ENCODE measurements at regions not wholly inside any gene's neighbourhood (a gene's known extent, or its start where the extent isn't known, plus 50 kb on each side); places are given as distances from the start of the nearest gene placed in this dataset.

DNA sequence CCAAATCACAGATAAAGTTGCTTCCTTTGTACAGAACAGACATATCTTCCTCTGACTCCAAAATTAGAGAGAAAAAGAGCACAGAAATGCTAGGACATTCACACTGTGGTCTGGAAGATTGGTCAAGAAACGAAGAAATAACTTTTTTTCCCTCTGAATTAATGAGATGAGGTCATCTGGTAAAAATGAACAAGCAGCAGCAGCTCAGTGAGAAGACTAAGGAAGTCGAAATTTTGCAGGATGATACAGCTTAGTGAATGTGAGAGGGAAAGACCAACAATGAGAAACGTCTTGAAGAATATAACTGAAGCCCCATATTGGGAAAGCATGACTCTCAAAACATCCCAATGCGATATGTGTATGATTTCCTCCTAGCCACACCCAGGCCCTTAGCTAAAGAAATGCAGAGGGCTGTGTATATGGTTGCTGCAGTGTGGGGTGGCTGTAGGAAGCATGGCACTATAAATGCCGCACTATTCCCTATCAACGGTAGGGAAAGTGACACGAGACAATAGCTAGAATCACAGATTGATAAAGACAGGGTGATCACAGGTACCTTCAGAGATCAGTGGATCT lies 208.6 kb downstream of the VEGFC start (continued):
- TF ChIP-seq ARNTL (CRISPR knock-in tag; IDR thresholded peaks at IDR 0.05; ENCODE audit: borderline replicate concordance, low read depth) (no peak), TCF4 (CRISPR knock-in tag; IDR thresholded peaks at IDR 0.05; ENCODE audit: borderline replicate concordance) (no peak), OSR1 (CRISPR knock-in tag; IDR thresholded peaks at IDR 0.05) (no peak), ZNF565 (CRISPR knock-in tag; conservative IDR thresholded peaks at IDR 0.05; ENCODE audit: low read depth) (no peak), GLIS3 (CRISPR knock-in tag; IDR thresholded peaks at IDR 0.05) (no peak)
- TF ChIP-seq, protein P1, sequence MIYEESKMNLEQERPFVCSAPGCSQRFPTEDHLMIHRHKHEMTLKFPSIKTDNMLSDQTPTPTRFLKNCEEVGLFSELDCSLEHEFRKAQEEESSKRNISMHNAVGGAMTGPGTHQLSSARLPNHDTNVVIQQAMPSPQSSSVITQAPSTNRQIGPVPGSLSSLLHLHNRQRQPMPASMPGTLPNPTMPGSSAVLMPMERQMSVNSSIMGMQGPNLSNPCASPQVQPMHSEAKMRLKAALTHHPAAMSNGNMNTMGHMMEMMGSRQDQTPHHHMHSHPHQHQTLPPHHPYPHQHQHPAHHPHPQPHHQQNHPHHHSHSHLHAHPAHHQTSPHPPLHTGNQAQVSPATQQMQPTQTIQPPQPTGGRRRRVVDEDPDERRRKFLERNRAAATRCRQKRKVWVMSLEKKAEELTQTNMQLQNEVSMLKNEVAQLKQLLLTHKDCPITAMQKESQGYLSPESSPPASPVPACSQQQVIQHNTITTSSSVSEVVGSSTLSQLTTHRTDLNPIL (CRISPR knock-in tag; IDR thresholded peaks at IDR 0.05; ENCODE audit: low read depth), result no peak
- TF ChIP-seq, protein P2, sequence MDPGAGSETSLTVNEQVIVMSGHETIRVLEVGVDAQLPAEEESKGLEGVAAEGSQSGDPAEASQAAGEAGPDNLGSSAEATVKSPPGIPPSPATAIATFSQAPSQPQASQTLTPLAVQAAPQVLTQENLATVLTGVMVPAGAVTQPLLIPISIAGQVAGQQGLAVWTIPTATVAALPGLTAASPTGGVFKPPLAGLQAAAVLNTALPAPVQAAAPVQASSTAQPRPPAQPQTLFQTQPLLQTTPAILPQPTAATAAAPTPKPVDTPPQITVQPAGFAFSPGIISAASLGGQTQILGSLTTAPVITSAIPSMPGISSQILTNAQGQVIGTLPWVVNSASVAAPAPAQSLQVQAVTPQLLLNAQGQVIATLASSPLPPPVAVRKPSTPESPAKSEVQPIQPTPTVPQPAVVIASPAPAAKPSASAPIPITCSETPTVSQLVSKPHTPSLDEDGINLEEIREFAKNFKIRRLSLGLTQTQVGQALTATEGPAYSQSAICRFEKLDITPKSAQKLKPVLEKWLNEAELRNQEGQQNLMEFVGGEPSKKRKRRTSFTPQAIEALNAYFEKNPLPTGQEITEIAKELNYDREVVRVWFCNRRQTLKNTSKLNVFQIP (CRISPR knock-in tag; IDR thresholded peaks at IDR 0.05; ENCODE audit: borderline replicate concordance, low read depth), result no peak

DNA sequence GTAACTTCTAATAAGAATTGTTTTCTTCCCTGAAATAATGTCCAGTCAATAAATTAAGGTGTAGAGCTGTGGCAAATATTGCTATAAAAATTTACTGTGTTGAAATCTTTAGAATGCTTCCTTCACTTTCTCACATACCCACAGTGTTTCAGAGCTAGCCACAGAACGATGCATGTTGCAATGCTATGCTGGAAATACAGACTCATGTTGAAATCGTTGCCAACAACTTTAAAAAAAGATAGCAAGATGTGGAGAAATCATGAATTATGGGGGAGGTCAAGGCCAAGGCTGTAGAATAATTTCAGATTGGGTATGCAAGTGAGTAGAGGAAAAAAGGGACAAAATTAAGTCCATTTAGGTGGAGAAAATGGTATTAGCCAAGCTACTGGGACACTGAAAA lies 204.8 kb downstream of the VEGFC start:
- no peak for TF ChIP-seq ZNF565 (CRISPR knock-in tag; conservative IDR thresholded peaks at IDR 0.05; ENCODE audit: low read depth)
- TF ChIP-seq ZFP30 (CRISPR knock-in tag; IDR thresholded peaks at IDR 0.05), result no peak
- TF ChIP-seq ZC3H10 (CRISPR knock-in tag; IDR thresholded peaks at IDR 0.05), result no peak
- no peak for TF ChIP-seq BACH2 (CRISPR knock-in tag; IDR thresholded peaks at IDR 0.05; ENCODE audit: borderline replicate concordance)
- no peak for TF ChIP-seq ZNF8 (CRISPR knock-in tag; IDR thresholded peaks at IDR 0.05)
- TF ChIP-seq ISL1 (CRISPR knock-in tag; IDR thresholded peaks at IDR 0.05), result no peak
- TF ChIP-seq CSDC2 (CRISPR knock-in tag; IDR thresholded peaks at IDR 0.05), result no peak
- no peak for TF ChIP-seq GLIS3 (CRISPR knock-in tag; IDR thresholded peaks at IDR 0.05)
- no peak for TF ChIP-seq PPARA (CRISPR knock-in tag; IDR thresholded peaks at IDR 0.05; ENCODE audit: borderline replicate concordance)
- TF ChIP-seq SNAI2 (CRISPR knock-in tag; IDR thresholded peaks at IDR 0.05), result no peak
- TF ChIP-seq, protein P2 (CRISPR knock-in tag; IDR thresholded peaks at IDR 0.05; ENCODE audit: borderline replicate concordance, low read depth), result no peak
- no peak for TF ChIP-seq RARB (CRISPR knock-in tag; IDR thresholded peaks at IDR 0.05)
- TF ChIP-seq, protein P3, sequence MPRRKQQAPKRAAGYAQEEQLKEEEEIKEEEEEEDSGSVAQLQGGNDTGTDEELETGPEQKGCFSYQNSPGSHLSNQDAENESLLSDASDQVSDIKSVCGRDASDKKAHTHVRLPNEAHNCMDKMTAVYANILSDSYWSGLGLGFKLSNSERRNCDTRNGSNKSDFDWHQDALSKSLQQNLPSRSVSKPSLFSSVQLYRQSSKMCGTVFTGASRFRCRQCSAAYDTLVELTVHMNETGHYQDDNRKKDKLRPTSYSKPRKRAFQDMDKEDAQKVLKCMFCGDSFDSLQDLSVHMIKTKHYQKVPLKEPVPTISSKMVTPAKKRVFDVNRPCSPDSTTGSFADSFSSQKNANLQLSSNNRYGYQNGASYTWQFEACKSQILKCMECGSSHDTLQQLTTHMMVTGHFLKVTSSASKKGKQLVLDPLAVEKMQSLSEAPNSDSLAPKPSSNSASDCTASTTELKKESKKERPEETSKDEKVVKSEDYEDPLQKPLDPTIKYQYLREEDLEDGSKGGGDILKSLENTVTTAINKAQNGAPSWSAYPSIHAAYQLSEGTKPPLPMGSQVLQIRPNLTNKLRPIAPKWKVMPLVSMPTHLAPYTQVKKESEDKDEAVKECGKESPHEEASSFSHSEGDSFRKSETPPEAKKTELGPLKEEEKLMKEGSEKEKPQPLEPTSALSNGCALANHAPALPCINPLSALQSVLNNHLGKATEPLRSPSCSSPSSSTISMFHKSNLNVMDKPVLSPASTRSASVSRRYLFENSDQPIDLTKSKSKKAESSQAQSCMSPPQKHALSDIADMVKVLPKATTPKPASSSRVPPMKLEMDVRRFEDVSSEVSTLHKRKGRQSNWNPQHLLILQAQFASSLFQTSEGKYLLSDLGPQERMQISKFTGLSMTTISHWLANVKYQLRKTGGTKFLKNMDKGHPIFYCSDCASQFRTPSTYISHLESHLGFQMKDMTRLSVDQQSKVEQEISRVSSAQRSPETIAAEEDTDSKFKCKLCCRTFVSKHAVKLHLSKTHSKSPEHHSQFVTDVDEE (CRISPR knock-in tag; IDR thresholded peaks at IDR 0.05), result no peak
- no peak for TF ChIP-seq ZFP3 (CRISPR knock-in tag; IDR thresholded peaks at IDR 0.05)
- TF ChIP-seq ZNF70 (CRISPR knock-in tag; IDR thresholded peaks at IDR 0.05), result no peak
- TF ChIP-seq OSR1 (CRISPR knock-in tag; IDR thresholded peaks at IDR 0.05), result no peak
- TF ChIP-seq, protein P4, sequence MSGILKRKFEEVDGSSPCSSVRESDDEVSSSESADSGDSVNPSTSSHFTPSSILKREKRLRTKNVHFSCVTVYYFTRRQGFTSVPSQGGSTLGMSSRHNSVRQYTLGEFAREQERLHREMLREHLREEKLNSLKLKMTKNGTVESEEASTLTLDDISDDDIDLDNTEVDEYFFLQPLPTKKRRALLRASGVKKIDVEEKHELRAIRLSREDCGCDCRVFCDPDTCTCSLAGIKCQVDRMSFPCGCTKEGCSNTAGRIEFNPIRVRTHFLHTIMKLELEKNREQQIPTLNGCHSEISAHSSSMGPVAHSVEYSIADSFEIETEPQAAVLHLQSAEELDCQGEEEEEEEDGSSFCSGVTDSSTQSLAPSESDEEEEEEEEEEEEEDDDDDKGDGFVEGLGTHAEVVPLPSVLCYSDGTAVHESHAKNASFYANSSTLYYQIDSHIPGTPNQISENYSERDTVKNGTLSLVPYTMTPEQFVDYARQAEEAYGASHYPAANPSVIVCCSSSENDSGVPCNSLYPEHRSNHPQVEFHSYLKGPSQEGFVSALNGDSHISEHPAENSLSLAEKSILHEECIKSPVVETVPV (CRISPR knock-in tag; IDR thresholded peaks at IDR 0.05), result no peak
- no peak for ATAC-seq

DNA sequence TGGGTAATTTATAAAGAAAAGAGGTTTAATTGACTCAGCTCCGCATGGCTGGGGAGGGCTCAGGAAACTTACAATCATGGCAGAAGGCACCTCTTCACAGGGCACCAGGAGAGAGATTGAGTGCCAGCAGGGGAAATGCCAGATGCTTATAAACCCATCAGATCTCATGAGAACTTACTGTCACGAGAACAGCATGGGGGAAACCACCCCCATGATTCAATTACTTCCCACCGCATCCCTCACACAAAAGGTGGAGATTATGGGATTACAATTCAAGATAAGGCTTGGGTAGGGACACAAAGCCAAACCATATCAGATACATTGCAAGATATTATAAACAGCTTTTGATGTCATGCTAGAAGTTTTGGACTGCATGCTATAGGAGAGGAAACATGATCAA lies 204.3 kb downstream of the VEGFC start:
- ATAC-seq, result no peak
- TF ChIP-seq PPARA (CRISPR knock-in tag; IDR thresholded peaks at IDR 0.05; ENCODE audit: borderline replicate concordance) (no peak), ZFP30 (CRISPR knock-in tag; IDR thresholded peaks at IDR 0.05) (no peak), SNAI2 (CRISPR knock-in tag; IDR thresholded peaks at IDR 0.05) (no peak), ESRRG (CRISPR knock-in tag; IDR thresholded peaks at IDR 0.05) (no peak), GLIS3 (CRISPR knock-in tag; IDR thresholded peaks at IDR 0.05) (no peak), OSR1 (CRISPR knock-in tag; IDR thresholded peaks at IDR 0.05) (no peak), ISL1 (CRISPR knock-in tag; IDR thresholded peaks at IDR 0.05) (no peak), TOX (CRISPR knock-in tag; IDR thresholded peaks at IDR 0.05; ENCODE audit: borderline replicate concordance) (no peak), ZNF70 (CRISPR knock-in tag; IDR thresholded peaks at IDR 0.05) (no peak), TCF4 (CRISPR knock-in tag; IDR thresholded peaks at IDR 0.05; ENCODE audit: borderline replicate concordance) (no peak), ZC3H10 (CRISPR knock-in tag; IDR thresholded peaks at IDR 0.05) (no peak)
- TF ChIP-seq, protein P5, sequence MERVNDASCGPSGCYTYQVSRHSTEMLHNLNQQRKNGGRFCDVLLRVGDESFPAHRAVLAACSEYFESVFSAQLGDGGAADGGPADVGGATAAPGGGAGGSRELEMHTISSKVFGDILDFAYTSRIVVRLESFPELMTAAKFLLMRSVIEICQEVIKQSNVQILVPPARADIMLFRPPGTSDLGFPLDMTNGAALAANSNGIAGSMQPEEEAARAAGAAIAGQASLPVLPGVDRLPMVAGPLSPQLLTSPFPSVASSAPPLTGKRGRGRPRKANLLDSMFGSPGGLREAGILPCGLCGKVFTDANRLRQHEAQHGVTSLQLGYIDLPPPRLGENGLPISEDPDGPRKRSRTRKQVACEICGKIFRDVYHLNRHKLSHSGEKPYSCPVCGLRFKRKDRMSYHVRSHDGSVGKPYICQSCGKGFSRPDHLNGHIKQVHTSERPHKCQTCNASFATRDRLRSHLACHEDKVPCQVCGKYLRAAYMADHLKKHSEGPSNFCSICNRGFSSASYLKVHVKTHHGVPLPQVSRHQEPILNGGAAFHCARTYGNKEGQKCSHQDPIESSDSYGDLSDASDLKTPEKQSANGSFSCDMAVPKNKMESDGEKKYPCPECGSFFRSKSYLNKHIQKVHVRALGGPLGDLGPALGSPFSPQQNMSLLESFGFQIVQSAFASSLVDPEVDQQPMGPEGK (CRISPR knock-in tag; IDR thresholded peaks at IDR 0.05; ENCODE audit: borderline replicate concordance), result no peak
- TF ChIP-seq, protein P2 (CRISPR knock-in tag; IDR thresholded peaks at IDR 0.05; ENCODE audit: borderline replicate concordance, low read depth), result no peak
- TF ChIP-seq, protein P1 (CRISPR knock-in tag; IDR thresholded peaks at IDR 0.05; ENCODE audit: low read depth), result no peak

Measured in SK-N-SH treated with all-trans-retinoic acid at 6 μM for 48 hours (cell line).